Right lobe of liver (tissue), 6 donors: ENCODE measurements at regions not wholly inside any gene's neighbourhood (a gene's known extent, or its start where the extent isn't known, plus 50 kb on each side); places are given as distances from the start of the nearest gene placed in this dataset.

ENCODE experiments used
- ATAC-seq, 4 donors: fragments of 200-7000 bp; cut with Tn5 transposase; one replicate each; pipeline ENCODE4 v1.9.1; 2020; ENCODE audit warnings: mild to moderate bottlenecking in 4 of 4, moderate library complexity in 4 of 4
- DNase-seq, 3 donors: peaks; one replicate each; pipeline ENCODE4 v3.0.0-alpha.2; 2020
- H3K27ac ChIP-seq, 3 donors: fragments of 200-600 bp; one replicate each; pipeline ENCODE4 v1.8.0; 2022
- H3K27me3 ChIP-seq, 2 donors: fragments of 200-600 bp; one replicate each; pipeline ENCODE4 v1.8.0; 2022
- H3K36me3 ChIP-seq, 4 donors: fragments of 200-600 bp; sonication (generic) in 1 of 4; one replicate each; pipeline versions ENCODE4 v1.5.1 to v1.8.0; 2017 to 2022; ENCODE audit warnings: control low read depth in 1 of 4
- H3K4me1 ChIP-seq, 4 donors: fragments of 200-600 bp; sonication (generic) in 1 of 4; one replicate each; pipeline versions ENCODE4 v1.5.1 to v1.8.0; 2017 to 2022; ENCODE audit warnings: control low read depth in 1 of 4
- H3K4me3 ChIP-seq, 3 donors: fragments of 200-600 bp; one replicate each; pipeline ENCODE4 v1.8.0; 2022
- H3K9me3 ChIP-seq, 4 donors: fragments of 200-600 bp; sonication (generic) in 1 of 4; one replicate each; pipeline versions ENCODE4 v1.5.1 to v1.8.0; 2017 to 2022; ENCODE audit warnings: control low read depth in 1 of 4
- POLR2A ChIP-seq: fragments of 450-650 bp; IDR thresholded peaks from one replicate; pipeline ENCODE4 v1.6.1; 2017; ENCODE audit warnings: antibody characterized with exemption, mild to moderate bottlenecking
- WGBS: methylation state at CpG from one replicate; pipeline ENCODE4 v1.1.6; 2018; ENCODE audit warnings: low coverage, low lambda C conversion rate; ENCODE audit not compliant: insufficient coverage; ENCODE audit errors: missing lambda C conversion rate; 5-methylcytosine and 5-hydroxymethylcytosine counted together
- intact Hi-C, 2 donors: fragments of 100-400 bp; cut with DNase I; formaldehyde crosslinking; loops; one replicate each; pipeline versions ENCODE4 v1.11.2 to v1.14.1; 2022
- TF ChIP-seq, protein P1 (sequence below), 4 donors: fragments of 200-600 bp in 3 of 4; fragments of 450-650 bp in 1 of 4; IDR thresholded peaks; one replicate each; pipeline versions ENCODE4 v1.5.1 to v1.8.0; 2016 to 2022; ENCODE audit warnings: antibody characterized with exemption in 4 of 4, mild to moderate bottlenecking in 2 of 4
- donor health status: DM: no; HTN: yes; CAD: no.
- donor health status: DM: no; HTN: no; CAD: no.
- donor health status: DM: no; HTN: no; CAD: no.
- donor health status: DM: no; HTN: yes; CAD: no.
- donor health status: DM: no; HTN: yes; CAD: no.

DNA sequence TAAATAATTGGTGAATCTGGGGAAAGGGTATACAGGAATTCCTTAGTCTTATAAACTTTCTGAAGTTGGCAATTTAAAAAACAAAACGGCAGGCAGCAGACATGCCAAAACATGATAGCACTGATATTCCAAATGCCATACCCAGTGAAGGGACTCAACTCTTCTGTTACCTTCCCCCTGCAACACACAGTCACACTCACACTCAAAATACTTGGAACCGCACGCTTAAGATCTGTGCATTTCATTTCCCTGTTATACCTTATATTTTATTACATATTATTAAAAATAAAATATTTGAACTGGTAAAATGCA, 123.4 kb downstream of the ZFP36L2 start:
- H3K9me3 ChIP-seq, result no peaks in the 10 kb centered on the region
- no peaks in the 10 kb centered on the region for H3K27me3 ChIP-seq
- WGBS, result 74% methylated on average over 3 of the region's 3 CpGs
- TF ChIP-seq, protein P1, sequence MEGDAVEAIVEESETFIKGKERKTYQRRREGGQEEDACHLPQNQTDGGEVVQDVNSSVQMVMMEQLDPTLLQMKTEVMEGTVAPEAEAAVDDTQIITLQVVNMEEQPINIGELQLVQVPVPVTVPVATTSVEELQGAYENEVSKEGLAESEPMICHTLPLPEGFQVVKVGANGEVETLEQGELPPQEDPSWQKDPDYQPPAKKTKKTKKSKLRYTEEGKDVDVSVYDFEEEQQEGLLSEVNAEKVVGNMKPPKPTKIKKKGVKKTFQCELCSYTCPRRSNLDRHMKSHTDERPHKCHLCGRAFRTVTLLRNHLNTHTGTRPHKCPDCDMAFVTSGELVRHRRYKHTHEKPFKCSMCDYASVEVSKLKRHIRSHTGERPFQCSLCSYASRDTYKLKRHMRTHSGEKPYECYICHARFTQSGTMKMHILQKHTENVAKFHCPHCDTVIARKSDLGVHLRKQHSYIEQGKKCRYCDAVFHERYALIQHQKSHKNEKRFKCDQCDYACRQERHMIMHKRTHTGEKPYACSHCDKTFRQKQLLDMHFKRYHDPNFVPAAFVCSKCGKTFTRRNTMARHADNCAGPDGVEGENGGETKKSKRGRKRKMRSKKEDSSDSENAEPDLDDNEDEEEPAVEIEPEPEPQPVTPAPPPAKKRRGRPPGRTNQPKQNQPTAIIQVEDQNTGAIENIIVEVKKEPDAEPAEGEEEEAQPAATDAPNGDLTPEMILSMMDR (IDR thresholded peaks at IDR 0.05), result no peak
- TF ChIP-seq POLR2A, result no peak
- intact Hi-C loops, result no loop called here
- no peaks in the 10 kb centered on the region for H3K4me1 ChIP-seq
- DNase-seq (no peak), ATAC-seq (no peak)
- H3K27ac ChIP-seq, result no peak overlapping the region
- no peaks in the 10 kb centered on the region for H3K36me3 ChIP-seq
- H3K4me3 ChIP-seq, result no peak overlapping the region

DNA sequence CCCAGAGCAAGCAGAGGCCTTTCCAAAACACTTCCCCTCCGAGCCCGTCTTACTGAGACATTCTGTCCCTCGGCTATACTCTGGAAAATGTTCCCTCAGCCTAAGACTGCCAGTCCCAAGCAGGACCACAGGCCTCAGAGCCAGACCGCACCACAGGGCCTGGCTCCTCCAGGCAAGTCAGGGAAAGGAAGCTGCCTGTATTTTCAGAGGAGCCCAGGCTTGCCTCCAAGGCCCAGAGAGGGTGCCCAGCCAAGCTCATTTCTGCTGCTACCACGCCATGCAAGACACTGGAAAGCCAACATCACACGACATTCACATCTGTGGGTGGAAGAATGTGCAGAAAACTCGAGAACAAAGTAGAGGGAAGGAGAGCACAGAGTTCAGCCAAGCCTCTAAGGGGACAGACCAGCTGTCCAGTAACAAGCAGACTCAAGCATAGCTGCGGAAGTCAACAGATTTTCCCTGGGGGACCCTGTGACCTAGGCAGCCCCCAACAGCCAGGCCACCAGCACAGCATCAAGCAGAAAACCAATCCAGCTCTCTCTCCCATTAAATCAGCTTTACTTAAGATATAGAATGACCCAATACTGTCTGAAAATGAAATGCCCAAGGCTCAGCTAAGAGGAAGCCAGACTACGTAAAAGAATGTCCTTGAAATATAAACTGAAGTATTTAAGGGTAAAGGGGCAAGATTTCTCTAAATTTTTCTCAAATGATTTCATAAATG, 123.9 kb downstream of the ZFP36L2 start:
- ATAC-seq, result peak in 1 of 4 donors; percentile 4
- Histone ChIP-seq H3K27ac (peak overlapping the region; percentile 56 to 70 (median 67)), H3K4me1 (no peaks in the 10 kb centered on the region), H3K27me3 (no peaks in the 10 kb centered on the region), H3K4me3 (no peak overlapping the region), H3K9me3 (no peaks in the 10 kb centered on the region), H3K36me3 (no peaks in the 10 kb centered on the region)
- intact Hi-C loops, result no loop called here
- DNase-seq, result no peak
- TF ChIP-seq, protein P1 (IDR thresholded peaks at IDR 0.05), result no peak
- no peak for TF ChIP-seq POLR2A
- 57% methylated on average over 3 of the region's 9 CpGs for WGBS

DNA sequence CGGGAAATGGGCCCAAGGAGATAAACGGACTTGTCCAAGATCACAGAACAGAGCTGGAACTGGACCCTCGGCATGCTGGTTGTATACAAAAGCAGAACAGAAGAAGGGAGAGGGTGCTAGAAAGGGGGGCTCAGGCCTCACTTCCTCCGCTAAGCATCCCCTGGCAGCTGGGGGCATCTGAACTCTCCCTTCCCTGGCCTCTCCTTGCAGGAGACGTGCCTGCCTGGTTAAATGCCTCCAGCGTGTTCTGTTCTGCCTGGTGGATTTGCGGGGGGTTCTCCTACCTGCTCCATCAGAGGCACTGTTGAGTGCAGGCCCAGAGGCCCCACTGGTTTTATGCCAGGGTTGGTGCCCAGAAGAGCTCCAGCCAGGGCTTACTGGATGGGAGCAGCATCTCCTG, 124.7 kb downstream of the ZFP36L2 start:
- Histone ChIP-seq H3K4me1 (no peaks in the 10 kb centered on the region), H3K36me3 (no peaks in the 10 kb centered on the region), H3K27me3 (no peaks in the 10 kb centered on the region), H3K27ac (peak overlapping the region; percentile 56 to 70 (median 67)), H3K4me3 (no peak overlapping the region), H3K9me3 (no peaks in the 10 kb centered on the region)
- ATAC-seq (no peak), DNase-seq (no peak)
- 50% methylated on average over 1 of the region's 7 CpGs for WGBS
- no peak for TF ChIP-seq POLR2A
- TF ChIP-seq, protein P1 (IDR thresholded peaks at IDR 0.05), result no peak
- intact Hi-C loops, result no loop called here

DNA sequence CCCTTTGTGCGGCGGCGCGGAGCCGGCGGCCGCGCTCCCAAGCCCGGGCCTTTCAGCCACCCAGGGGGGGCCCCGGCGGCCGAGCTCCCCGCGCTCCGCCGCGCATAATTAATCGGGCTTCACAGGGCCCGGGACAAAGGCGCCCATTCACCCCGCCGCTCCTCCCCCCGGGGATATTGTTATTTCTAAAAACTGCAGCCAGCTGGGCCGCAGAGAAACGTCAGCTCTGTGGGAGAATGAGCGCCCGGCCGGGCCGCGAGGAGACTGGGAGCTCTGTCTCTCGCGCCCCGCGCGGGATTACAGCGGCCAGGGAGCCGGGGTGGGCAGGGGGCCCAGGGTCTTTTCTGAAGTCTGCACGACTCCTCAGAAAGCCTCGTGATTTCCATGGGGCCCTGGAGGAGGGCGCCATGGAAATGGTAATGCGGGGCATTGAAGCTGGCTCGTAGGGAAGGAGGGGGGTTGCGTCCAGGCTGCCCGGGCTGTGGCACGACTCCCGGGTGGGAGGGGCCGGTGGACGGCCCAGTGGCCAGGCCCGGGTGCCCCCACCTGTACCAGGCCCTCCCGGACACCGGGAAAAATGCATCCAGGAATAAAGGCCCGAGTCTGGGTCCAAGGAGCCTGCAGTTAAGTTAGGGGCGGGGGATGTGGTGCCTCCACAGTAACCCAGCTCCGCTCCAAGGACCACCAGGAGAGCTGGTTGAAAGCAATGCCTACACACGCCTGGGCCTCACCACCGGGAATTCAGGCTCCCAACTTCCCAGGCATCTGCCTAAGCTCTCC, 125.3 kb downstream of the ZFP36L2 start:
- no peak for DNase-seq
- peak; percentile 64 to 82 (median 78) for ATAC-seq
- H3K4me1 ChIP-seq, result no peaks in the 10 kb centered on the region
- no peaks in the 10 kb centered on the region for H3K9me3 ChIP-seq
- peak overlapping the region; percentile 56 to 70 (median 67) for H3K27ac ChIP-seq
- H3K36me3 ChIP-seq, result no peaks in the 10 kb centered on the region
- no peaks in the 10 kb centered on the region for H3K27me3 ChIP-seq
- WGBS, result 28% methylated on average over 27 of the region's 56 CpGs
- H3K4me3 ChIP-seq, result peak overlapping the region; percentile 42 to 59 (median 47)
- TF ChIP-seq, protein P1 (IDR thresholded peaks at IDR 0.05), result no peak
- TF ChIP-seq POLR2A, result no peak
- intact Hi-C loops, result no loop called here
